BJ (cell line): ENCODE measurements at regions not wholly inside any gene's neighbourhood (a gene's known extent, or its start where the extent isn't known, plus 50 kb on each side); places are given as distances from the start of the nearest gene placed in this dataset.

Experiments used
- CTCF ChIA-PET: fragments of 350-600 bp; formaldehyde crosslinking; extraction: SDS; loops from one replicate; lab custom pipeline; 2021; ENCODE audit warnings: antibody characterized with exemption, inconsistent platforms; lab: Yijun Ruan, JAX
- POLR2A ChIA-PET: fragments of 300-600 bp; sonication (Branson Sonifier 250); formaldehyde crosslinking; extraction: SDS; loops from one replicate; lab custom pipeline; 2021; ENCODE audit warnings: antibody characterized with exemption; lab: Charles Lee
- DNase-seq: peaks from one replicate; pipeline ENCODE4 v3.0.0-alpha.2; 2011; ENCODE audit warnings: low read depth
- H3K27me3 ChIP-seq: 2 replicates; pipeline ENCODE4 v1.6.0; 2011; ENCODE audit warnings: low read length; ENCODE audit not compliant: control insufficient read depth, insufficient read depth
- H3K36me3 ChIP-seq: 2 replicates; pipeline ENCODE4 v1.5.1; 2011; ENCODE audit warnings: low read length; ENCODE audit not compliant: control insufficient read depth, insufficient read depth
- H3K4me3 ChIP-seq: 2 replicates; pipeline ENCODE4 v1.5.1; 2011; ENCODE audit warnings: low read depth, mild to moderate bottlenecking, control low read depth, low read length
- TF ChIP-seq, protein P1 (sequence below): IDR thresholded peaks from 2 replicates; pipeline ENCODE4 v1.5.1; 2011; ENCODE audit warnings: low read depth, mild to moderate bottlenecking, control low read depth, inconsistent platforms, low read length, moderate library complexity; ENCODE audit not compliant: insufficient read depth

DNA sequence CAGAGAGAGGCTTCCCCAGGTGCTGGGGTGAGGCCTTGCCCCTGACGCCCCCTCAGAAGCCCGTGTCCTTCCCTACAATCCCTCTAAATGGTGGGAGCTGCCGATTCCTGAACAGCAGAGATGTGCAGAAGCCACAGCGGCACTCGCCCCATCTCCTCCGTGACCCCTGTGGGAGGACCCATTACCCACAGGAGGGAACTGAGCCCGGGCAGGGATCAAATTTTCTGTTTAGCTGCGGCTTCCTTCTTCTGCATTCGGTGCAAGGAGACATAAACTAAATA lies 181.2 kb upstream of the RAB6C start:
- TF ChIP-seq, protein P1, sequence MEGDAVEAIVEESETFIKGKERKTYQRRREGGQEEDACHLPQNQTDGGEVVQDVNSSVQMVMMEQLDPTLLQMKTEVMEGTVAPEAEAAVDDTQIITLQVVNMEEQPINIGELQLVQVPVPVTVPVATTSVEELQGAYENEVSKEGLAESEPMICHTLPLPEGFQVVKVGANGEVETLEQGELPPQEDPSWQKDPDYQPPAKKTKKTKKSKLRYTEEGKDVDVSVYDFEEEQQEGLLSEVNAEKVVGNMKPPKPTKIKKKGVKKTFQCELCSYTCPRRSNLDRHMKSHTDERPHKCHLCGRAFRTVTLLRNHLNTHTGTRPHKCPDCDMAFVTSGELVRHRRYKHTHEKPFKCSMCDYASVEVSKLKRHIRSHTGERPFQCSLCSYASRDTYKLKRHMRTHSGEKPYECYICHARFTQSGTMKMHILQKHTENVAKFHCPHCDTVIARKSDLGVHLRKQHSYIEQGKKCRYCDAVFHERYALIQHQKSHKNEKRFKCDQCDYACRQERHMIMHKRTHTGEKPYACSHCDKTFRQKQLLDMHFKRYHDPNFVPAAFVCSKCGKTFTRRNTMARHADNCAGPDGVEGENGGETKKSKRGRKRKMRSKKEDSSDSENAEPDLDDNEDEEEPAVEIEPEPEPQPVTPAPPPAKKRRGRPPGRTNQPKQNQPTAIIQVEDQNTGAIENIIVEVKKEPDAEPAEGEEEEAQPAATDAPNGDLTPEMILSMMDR: no peak
- ChIA-PET POLR2A (no interaction called here), CTCF (no interaction called here)
- Histone ChIP-seq H3K27me3 (no peaks in the 10 kb centered on the region), H3K36me3 (no peaks in the 10 kb centered on the region), H3K4me3 (no peak overlapping the region)
- no peak for DNase-seq

DNA sequence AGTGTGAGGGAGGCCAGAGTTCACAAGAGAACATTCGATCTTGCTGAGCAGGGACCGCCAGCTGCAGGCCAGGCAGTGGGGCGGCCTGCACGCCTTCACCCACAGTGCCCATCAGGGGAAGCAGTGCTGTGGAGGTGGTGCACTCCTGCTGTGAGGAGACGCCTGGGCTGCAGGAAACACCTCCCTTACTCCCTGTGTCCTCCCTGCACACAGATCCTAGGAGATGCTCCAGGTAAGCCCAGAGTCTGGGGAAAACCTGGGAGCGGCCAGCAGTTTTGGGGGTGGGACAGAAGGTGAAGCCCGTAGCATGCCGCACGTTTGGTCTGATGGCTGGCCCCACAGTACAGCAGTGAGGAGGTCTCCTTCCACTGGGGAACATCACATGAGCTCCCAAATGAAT lies 180.8 kb upstream of the RAB6C start:
- H3K4me3 ChIP-seq: no peak overlapping the region
- CTCF ChIA-PET: no interaction called here
- H3K36me3 ChIP-seq: no peaks in the 10 kb centered on the region
- no peaks in the 10 kb centered on the region for H3K27me3 ChIP-seq
- TF ChIP-seq, protein P1: no peak
- POLR2A ChIA-PET: no interaction called here
- DNase-seq: no peak

DNA sequence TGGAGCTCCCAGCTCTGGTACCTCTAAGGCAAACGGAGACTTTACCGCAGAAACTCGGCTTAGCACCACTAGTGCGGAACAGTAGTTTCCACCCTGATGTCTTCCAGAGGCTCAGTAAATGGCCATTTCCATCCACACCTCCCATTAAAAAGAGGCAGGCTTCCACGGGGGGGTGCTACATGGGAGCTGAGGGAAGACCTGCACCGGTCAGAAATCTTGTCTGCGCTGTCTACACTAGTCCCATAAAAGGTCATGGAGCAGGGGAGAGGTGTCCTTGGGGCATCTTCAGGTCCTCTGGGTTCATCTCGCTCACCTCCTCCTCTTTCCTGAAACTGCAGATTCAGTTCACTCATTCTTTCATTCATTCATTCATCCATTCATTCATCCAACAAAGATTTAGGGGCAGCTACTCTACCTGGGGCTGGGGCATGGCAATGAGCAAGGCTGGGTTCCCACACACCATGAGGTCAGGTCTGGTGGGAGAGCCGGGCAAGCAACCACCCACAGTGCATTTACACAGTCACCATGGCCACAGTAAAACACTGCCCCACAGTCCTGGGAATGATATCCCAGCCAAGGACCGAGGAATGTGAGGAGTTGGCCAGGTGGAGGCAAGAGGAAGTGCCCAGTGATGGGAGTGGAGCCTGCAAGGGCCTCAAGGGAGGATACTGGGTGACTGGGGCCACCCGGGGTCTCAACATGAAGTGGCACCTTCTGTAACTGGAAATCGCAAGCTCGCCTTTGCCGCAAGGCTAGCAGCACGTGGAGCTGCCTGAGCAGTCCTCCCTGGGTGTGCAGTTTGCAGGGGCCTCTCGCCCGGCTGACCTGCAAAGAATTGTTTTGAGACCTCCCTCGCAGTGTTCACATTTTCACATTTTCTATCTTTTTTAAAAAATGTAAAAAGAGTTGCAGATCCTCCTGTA lies 180.2 kb upstream of the RAB6C start:
- ChIA-PET POLR2A (no interaction called here), CTCF (no interaction called here)
- no peaks in the 10 kb centered on the region for H3K27me3 ChIP-seq

DNA sequence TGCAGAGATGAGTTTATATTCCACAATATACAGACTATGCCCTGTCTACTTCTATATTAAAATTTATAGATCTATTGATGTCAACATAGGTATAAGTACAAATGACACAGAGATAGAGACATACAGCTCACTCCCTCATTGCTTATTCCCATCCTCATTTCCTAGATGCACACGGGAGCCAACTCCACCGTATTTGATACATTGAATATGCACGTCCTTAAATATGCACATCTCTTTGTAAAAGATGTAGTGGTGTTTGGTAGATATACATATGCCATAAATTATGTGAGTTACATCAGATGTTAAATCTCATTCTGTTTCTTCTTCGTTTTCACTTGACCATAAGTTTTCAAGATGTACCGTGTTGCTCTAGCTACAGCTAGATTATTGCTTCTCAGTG lies 179.2 kb upstream of the RAB6C start:
- H3K4me3 ChIP-seq: no peak overlapping the region
- H3K27me3 ChIP-seq: no peaks in the 10 kb centered on the region
- TF ChIP-seq, protein P1: no peak
- H3K36me3 ChIP-seq: no peaks in the 10 kb centered on the region
- CTCF ChIA-PET: no interaction called here
- POLR2A ChIA-PET: no interaction called here
- no peak for DNase-seq

More for the DNA sequence above, 180.2 kb upstream of the RAB6C start:
- TF ChIP-seq, protein P1: no peak
- Histone ChIP-seq H3K4me3 (no peak overlapping the region), H3K36me3 (no peaks in the 10 kb centered on the region)
- no peak for DNase-seq

DNA sequence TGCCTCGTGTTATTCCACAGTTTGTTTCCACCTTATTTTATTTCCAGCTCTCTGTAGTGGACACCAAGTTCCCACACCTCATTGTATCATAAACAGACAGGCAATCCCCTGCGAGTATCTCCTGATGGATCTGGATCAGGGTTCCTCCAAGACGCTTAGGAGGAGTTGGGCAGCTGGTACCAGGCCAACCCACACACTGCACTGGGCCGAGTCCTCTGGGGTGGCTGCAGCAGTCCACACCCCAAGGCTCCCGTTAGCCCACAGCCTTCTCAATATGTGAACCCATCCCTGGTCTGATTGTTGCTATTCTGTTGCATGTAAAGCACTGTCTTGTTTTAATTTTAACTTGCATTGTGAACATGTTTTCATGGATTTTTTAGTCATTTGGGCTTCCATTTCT lies 178.8 kb upstream of the RAB6C start:
- ChIA-PET CTCF (no interaction called here), POLR2A (no interaction called here)
- TF ChIP-seq, protein P1: no peak
- Histone ChIP-seq H3K4me3 (no peak overlapping the region), H3K36me3 (no peaks in the 10 kb centered on the region), H3K27me3 (no peaks in the 10 kb centered on the region)
- DNase-seq: no peak
